T-helper 2 cell treated with Interferon-gamma antibody and Interleukin-4, amounts not matched to agents 5 μg/mL and 100 μg/mL, for 36 hours (primary cell): ENCODE measurements at regions not wholly inside any gene's neighbourhood (a gene's known extent, or its start where the extent isn't known, plus 50 kb on each side); places are given as distances from the start of the nearest gene placed in this dataset.

ENCODE experiments used
- DNase-seq: peaks from one replicate; pipeline ENCODE4 v3.0.0; 2021; ENCODE audit warnings: low spot score
- H3K27ac Mint-ChIP-seq: one replicate; pipeline ENCODE4 v1.8.0; 2021; ENCODE audit warnings: mild to moderate bottlenecking, mixed read lengths
- H3K27me3 Mint-ChIP-seq: one replicate; pipeline ENCODE4 v1.8.0; 2021; ENCODE audit warnings: low read depth, mixed read lengths
- H3K36me3 Mint-ChIP-seq: one replicate; pipeline ENCODE4 v1.8.0; 2021; ENCODE audit warnings: low read depth, mixed read lengths
- H3K4me1 Mint-ChIP-seq: one replicate; pipeline ENCODE4 v1.8.0; 2021; ENCODE audit warnings: low read depth, mixed read lengths
- H3K4me3 Mint-ChIP-seq: one replicate; pipeline ENCODE4 v1.8.0; 2022; ENCODE audit warnings: mild to moderate bottlenecking, moderate library complexity, mixed read lengths
- H3K9me3 Mint-ChIP-seq: one replicate; pipeline ENCODE4 v1.8.0; 2021; ENCODE audit warnings: mixed read lengths

DNA sequence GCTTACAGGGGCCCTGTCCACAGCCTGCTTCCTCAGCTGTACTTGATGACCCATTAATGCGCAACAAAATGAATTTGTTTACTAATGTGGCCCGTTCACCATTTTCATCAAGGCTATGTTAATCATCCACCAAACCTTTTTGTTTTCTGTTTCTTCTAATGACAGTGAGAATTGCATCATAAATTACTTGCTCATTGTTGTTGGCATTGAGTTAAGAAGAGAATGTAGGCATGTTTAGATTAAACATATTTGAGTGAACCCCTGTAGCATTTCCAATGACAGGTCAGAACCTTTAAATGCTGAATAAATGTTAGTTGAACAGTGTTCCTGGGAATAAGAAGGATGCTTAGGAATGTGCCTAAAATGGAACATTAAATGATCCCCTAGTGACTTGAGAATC, 183.4 kb downstream of the SPRY1 start:
- H3K27me3 Mint-ChIP-seq, result peaks cover 5% of the 10 kb centered on the region
- DNase-seq, result no peak
- H3K4me1 Mint-ChIP-seq, result peaks cover 2% of the 10 kb centered on the region
- H3K27ac Mint-ChIP-seq, result no peak overlapping the region
- H3K9me3 Mint-ChIP-seq, result peaks cover 14% of the 10 kb centered on the region
- no peak overlapping the region for H3K4me3 Mint-ChIP-seq
- H3K36me3 Mint-ChIP-seq, result no peaks in the 10 kb centered on the region

DNA sequence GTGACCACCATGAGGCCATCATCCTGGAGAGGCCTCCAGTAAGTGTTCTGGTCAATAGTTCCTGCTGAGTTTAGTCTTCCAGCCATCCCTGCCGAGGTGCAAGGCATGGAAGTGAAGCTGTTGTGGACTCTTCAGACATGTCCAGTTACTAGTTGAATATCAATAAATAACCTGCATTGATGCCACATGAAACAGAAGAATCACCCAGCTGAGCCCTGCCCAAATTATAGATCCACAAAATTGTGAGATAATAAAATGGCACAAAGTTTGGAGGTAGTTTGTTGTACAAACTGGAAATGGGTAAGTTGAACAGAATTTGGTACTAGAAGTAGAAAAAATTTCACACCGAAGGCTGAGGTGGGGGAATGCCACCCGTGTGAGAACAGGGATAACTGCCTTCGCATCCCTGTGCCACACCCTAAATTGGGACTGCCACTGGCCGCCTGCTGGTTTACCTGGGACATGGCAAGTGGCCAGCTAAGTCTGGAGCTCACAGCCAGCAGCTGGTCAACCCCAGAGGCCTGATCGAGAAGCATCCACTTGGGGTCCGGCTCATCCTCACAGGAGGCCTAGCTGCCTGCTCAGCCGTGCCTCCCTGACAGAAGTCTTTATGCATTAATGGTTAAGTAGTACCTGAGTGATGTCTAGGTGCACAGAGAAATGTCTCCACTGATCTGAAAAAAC, 184.5 kb downstream of the SPRY1 start:
- Mint-ChIP-seq H3K4me1 (no peaks in the 10 kb centered on the region), H3K27me3 (peaks cover 6% of the 10 kb centered on the region), H3K27ac (no peak overlapping the region), H3K9me3 (peaks cover 14% of the 10 kb centered on the region), H3K36me3 (no peaks in the 10 kb centered on the region), H3K4me3 (no peak overlapping the region)
- DNase-seq, result no peak

DNA sequence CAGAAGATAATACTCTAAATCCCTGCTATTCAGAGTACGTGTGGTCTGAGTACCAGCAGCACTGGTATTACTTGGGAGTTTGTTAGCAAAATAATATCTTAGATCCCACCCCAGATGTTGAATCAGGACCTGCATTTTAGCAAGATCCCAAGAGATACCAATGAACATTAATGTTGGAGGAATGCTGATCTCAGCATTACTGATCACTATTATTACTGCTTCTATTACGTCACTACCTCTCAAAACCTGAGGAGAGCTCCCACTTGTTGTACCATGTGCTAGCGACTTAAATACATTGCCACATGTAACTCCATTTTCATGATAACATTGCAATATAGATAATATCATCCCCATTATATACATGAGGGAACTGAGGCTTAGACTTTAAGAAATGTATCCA, 185.2 kb downstream of the SPRY1 start:
- Mint-ChIP-seq H3K36me3 (no peaks in the 10 kb centered on the region), H3K4me1 (no peaks in the 10 kb centered on the region), H3K4me3 (no peak overlapping the region), H3K9me3 (peaks cover 14% of the 10 kb centered on the region), H3K27ac (no peak overlapping the region), H3K27me3 (peaks cover 6% of the 10 kb centered on the region)
- DNase-seq, result no peak

DNA sequence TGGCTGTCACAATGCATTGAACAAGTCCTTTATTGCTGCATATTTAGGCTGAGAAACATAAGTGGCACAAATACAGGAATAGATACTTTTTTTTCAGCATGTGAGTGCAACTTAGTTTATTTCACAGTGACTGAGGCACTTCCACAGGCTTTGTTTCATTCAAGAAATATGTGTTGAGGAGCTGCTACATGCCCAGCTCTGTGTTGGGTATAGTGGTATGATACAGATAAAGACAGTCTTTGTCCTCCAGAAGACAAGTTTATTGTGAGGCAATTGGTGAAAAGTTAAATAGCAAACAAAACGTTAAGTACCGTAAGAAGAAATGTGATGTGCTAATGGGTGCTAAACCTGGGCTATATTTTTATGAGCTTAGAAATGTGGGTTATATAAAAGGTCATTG, 186.4 kb downstream of the SPRY1 start:
- DNase-seq, result no peak
- Mint-ChIP-seq H3K27ac (no peak overlapping the region), H3K27me3 (peaks cover 6% of the 10 kb centered on the region), H3K4me1 (no peaks in the 10 kb centered on the region), H3K9me3 (peaks cover 14% of the 10 kb centered on the region), H3K36me3 (no peaks in the 10 kb centered on the region), H3K4me3 (no peak overlapping the region)

DNA sequence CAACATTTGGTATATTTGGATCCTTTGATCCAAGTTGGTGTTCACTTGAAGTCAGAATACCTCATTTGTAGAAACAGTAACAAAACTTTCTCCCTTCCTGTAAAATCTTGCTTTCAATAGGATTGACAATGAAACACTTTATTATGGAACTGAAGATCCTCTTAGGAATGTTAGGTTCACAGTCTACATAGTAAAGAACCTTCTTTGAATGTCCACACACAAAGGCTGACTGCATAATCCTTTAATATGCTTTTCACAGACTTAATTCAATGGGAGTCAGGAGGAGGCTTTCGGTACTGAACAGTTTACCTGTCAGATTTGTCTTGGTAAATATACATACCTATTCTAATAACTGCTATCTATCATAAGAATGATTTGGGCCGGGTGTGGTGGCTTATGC, 188.5 kb downstream of the SPRY1 start:
- peaks cover 6% of the 10 kb centered on the region for H3K27me3 Mint-ChIP-seq
- H3K4me1 Mint-ChIP-seq, result peaks cover 6% of the 10 kb centered on the region
- H3K4me3 Mint-ChIP-seq, result no peak overlapping the region
- H3K27ac Mint-ChIP-seq, result no peak overlapping the region
- H3K9me3 Mint-ChIP-seq, result peaks cover 14% of the 10 kb centered on the region
- DNase-seq, result no peak
- H3K36me3 Mint-ChIP-seq, result no peaks in the 10 kb centered on the region

DNA sequence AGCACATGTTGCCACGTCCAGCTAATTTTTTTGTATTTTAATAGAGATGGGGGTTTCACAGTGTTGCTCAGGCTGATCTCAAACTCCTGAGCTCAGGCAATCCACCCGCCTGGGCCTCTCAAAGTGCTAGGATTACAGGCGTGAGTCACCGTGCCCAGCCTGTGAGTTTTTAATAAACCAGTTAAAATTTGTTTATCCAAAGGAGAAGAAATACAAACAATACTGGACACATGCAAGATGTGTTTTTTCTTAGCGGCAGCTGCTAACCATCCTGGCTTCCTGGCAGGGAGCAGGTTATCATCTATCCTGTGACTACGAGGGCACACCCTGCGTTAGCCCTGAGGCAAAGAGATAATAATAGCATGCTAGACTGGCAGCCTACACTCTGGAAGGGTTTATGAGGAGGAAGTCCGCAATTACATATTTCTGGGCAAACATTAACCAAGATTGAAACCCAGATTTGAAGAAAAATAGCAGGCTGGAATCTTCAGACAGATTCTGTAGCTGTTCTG, 191.4 kb downstream of the SPRY1 start:
- H3K4me1 Mint-ChIP-seq, result peaks cover 6% of the 10 kb centered on the region
- no peak for DNase-seq
- peaks cover 6% of the 10 kb centered on the region for H3K27me3 Mint-ChIP-seq
- no peaks in the 10 kb centered on the region for H3K36me3 Mint-ChIP-seq
- H3K27ac Mint-ChIP-seq, result no peak overlapping the region
- H3K4me3 Mint-ChIP-seq, result no peak overlapping the region
- no peaks in the 10 kb centered on the region for H3K9me3 Mint-ChIP-seq

DNA sequence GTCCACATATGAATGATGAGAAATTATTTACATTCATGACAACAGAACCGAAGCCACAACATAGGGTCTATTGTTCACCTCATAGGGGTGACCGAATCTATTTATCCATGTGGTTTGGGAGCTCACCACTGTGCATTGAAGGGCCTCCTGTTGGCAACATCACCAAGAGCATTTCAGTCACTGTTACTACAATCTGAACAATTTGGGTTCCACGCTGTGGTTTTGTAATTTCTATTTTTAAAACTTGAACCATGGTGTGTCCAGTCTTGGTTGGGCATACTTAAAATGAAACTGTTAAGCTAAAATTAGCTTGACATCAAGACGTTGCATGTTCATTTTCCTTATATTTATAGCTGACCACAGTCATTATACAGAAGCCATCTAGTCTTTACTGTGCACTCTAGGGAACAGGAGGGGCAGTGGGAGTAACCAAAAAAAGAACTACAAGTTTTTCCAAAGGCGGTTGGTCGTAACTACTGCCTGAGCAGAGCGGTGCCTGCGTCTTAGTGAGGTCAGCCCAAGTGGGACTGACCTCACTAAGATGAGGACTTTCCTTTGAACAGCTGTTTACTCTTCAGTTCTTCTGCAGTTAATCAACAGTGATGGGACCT, 192.1 kb downstream of the SPRY1 start:
- Mint-ChIP-seq H3K4me1 (peaks cover 10% of the 10 kb centered on the region), H3K9me3 (no peaks in the 10 kb centered on the region)

DNA sequence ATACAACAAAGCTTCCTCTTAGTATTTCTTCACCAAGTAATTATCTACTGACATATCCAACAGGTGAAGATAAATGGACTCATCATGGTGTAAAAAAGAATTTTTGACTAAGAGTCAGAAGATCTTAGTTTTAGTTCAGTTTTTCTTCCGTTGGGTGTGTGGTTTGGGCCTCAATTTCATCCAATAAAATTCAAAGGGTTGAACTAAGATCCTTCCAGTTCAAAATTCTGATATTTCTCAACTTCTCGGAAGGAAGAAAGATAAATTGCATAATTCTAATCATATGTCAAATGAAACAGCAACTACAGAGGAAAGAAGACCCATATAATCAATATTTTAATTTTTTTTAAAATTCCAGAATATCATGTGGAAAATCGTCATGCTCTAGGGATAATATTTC, 192.7 kb downstream of the SPRY1 start:
- Mint-ChIP-seq H3K9me3 (no peaks in the 10 kb centered on the region), H3K4me1 (peaks cover 10% of the 10 kb centered on the region), H3K4me3 (no peak overlapping the region), H3K36me3 (no peaks in the 10 kb centered on the region), H3K27ac (no peak overlapping the region), H3K27me3 (peaks cover 6% of the 10 kb centered on the region)
- DNase-seq, result no peak

More for the DNA sequence above, 192.1 kb downstream of the SPRY1 start:
- no peak for DNase-seq
- H3K27ac Mint-ChIP-seq, result no peak overlapping the region
- H3K4me3 Mint-ChIP-seq, result no peak overlapping the region
- H3K27me3 Mint-ChIP-seq, result peaks cover 6% of the 10 kb centered on the region
- H3K36me3 Mint-ChIP-seq, result no peaks in the 10 kb centered on the region

DNA sequence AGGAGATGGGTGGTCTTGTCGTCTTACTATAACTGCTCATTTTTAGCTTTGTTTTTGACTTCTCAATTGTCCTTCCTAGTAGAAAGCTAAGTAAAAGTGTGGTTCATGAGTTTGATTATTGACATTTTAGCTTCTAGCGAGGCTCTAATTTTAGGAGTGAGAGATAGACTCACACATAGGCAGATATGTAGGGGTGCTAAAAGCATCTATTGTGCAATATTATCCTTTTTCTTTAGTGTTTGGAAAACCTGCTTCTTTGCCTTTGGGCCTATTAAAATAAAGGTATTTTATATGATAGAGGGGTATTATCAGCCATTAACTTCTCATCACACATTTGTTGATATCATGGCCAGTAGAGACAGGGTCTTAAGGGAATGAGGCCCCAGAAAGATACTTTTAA, 195.3 kb downstream of the SPRY1 start:
- H3K9me3 Mint-ChIP-seq, result no peaks in the 10 kb centered on the region
- DNase-seq, result no peak
- no peak overlapping the region for H3K27ac Mint-ChIP-seq
- H3K4me3 Mint-ChIP-seq, result no peak overlapping the region
- no peaks in the 10 kb centered on the region for H3K36me3 Mint-ChIP-seq
- H3K27me3 Mint-ChIP-seq, result peaks cover 10% of the 10 kb centered on the region
- peaks cover 10% of the 10 kb centered on the region for H3K4me1 Mint-ChIP-seq

DNA sequence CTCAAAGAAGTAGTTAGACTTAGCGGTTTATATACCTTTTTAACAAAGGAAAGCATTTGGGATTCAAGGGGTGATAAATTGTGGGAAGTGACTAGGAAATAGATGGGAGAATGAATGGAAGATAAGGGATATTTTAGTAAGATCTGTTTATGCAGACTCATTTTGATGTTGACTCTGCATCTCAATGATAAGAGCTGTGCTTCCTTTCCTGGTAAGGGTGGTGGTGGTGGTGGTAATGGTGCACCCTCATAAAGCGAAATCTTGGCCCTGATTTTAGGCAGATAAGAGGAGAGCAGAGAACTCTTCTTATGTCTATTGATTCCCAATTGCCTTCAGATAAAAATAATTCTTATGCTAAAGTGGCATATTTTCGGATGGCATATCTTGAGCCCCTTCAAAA, 197.1 kb downstream of the SPRY1 start:
- Mint-ChIP-seq H3K27me3 (peaks cover 12% of the 10 kb centered on the region), H3K36me3 (no peaks in the 10 kb centered on the region), H3K4me3 (no peak overlapping the region), H3K4me1 (peaks cover 16% of the 10 kb centered on the region), H3K9me3 (no peaks in the 10 kb centered on the region), H3K27ac (no peak overlapping the region)
- DNase-seq, result no peak

DNA sequence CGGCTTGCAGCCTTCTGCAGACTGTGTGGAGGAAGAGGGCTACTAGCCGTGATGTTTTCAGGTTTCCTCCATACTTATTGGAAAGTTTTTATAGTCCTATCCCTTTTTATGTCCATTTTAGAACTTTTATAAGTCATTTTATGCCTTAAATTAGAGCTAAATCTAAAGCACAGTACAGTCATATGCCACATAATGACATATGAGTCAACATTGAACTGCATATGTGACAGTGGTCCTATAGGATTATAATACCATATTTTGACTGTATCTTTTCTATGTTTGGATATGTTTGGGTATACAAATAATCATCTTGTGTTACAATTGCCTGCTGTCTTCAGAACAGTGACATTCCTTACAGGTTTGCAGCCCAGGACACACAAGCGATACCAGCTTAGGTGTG, 200.2 kb downstream of the SPRY1 start:
- H3K27ac Mint-ChIP-seq, result no peak overlapping the region

DNA sequence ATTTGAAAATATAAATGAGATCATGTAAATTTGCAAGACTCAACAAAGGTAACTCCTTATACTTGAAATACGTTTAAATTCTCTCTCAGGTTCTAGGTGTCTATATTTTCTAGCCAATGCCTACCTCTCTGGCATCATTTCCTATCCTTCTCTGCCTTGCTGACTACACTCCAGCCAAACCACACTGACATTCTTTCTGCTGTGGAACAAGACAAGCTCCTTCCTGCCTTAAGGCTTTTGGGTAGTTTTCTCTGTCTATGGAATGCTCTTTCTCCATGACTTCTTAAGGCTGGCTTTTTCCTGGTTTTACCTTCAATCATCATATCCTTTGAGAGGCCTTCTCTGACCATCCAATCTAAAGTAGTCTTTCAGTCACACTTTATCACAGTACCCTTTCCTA, 201.0 kb downstream of the SPRY1 start:
- H3K9me3 Mint-ChIP-seq, result no peaks in the 10 kb centered on the region
- no peaks in the 10 kb centered on the region for H3K36me3 Mint-ChIP-seq
- no peak for DNase-seq
- peaks cover 39% of the 10 kb centered on the region for H3K4me1 Mint-ChIP-seq
- peaks cover 12% of the 10 kb centered on the region for H3K27me3 Mint-ChIP-seq
- no peak overlapping the region for H3K27ac Mint-ChIP-seq
- H3K4me3 Mint-ChIP-seq, result no peak overlapping the region

More for the DNA sequence above, 200.2 kb downstream of the SPRY1 start:
- no peaks in the 10 kb centered on the region for H3K9me3 Mint-ChIP-seq
- no peaks in the 10 kb centered on the region for H3K36me3 Mint-ChIP-seq
- H3K27me3 Mint-ChIP-seq, result peaks cover 12% of the 10 kb centered on the region
- H3K4me1 Mint-ChIP-seq, result peaks cover 36% of the 10 kb centered on the region
- no peak overlapping the region for H3K4me3 Mint-ChIP-seq
- DNase-seq, result no peak

DNA sequence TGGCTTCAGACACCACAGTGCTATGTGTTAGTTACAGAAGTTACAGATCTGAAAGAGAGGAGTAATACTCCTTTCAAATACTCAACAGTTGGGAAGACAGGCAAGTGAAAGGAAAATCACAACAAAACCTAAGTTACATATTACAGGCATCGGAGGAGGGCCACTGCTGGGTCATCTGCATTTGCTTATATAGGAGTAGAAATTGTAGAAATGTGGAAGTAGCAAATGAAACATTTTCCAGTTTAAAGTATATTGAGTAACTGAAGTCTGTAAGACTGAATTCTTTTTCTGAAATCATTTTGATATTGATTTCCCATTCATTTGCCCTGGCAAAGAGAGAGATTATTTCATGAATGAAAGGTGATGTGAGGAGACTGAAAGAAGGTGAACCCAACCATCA, 201.7 kb downstream of the SPRY1 start:
- Mint-ChIP-seq H3K36me3 (no peaks in the 10 kb centered on the region), H3K9me3 (no peaks in the 10 kb centered on the region), H3K4me3 (no peak overlapping the region), H3K27ac (no peak overlapping the region), H3K27me3 (peaks cover 12% of the 10 kb centered on the region), H3K4me1 (peaks cover 37% of the 10 kb centered on the region)
- no peak for DNase-seq

DNA sequence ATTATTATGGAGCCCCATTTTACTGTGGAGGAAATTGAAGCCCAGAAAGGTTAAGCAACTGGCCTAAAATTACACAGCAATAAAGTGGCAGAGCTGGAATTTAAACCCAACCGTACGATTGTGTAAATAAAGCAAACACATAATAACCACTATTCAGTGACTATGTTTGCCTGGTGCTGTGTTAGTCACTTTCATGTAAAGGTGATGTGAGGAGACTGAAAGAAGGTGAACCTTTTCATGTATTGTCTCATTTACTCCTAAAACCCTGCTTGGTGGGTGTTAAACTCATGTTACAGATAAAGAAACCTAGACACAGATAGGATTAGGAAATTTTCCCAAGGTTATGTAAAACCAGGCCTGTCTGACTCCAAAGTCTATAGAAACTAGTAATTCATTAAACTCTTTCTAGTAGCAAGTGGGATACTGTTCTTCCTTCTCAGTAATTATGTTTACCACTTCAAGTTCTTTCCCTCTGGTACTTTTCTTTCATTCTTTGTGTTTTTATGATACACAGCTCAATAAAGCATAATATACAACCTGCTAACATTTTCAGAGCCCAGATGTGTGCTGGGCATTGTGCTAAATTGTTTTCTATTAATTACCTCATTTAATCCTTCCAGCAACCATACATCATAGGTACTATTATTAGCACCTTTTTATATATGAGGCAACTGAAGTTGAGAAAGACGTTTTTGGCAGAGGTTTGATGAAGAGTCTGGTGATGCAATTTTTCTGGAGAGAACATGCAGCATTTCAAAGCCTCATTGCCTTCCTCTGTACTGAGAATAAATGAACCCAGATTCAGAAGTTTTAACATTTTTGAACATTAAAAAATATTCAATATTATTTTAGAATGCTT, 202.7 kb downstream of the SPRY1 start:
- Mint-ChIP-seq H3K9me3 (peaks cover 3% of the 10 kb centered on the region), H3K27me3 (peaks cover 10% of the 10 kb centered on the region), H3K4me3 (no peak overlapping the region), H3K4me1 (peaks cover 34% of the 10 kb centered on the region), H3K36me3 (no peaks in the 10 kb centered on the region), H3K27ac (no peak overlapping the region)
- no peak for DNase-seq
